ENCODE measurements at regions not wholly inside any gene's neighbourhood (a gene's known extent, or its start where the extent isn't known, plus 50 kb on each side); places are given as distances from the start of the nearest gene placed in this dataset.
A peak's percentile ranks its signal among the peaks of the same experiment; 100 is the strongest.
"Not testable (repeated sequence)": the region's sequence is repeated elsewhere in the genome, so short reads cannot be mapped to it uniquely, and the experiment has no call there.

DNA sequence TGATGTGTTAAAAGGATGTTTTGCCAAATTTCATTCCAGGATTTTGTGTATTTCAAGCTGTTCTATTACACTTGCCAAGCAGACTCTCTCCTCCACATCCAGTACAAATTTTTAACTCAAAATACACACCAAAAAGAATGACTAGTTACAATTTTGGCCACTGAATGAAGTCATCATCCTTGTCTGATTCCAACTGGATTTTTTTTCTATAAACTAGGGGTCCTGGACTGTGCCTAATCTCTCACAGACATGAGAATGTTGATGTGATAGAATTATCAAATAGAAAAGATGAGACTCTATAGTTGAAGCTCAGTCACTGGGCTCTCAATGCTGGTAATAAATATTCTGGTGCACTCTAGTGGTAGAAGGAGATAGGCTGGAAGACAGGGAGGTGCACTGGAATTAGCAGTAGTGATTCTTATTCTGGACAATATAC, 85.8 kb downstream of the FANCF start:
- Histone ChIP-seq H3K27me3 (ENCODE audit: control insufficient read depth, insufficient read depth, low read length) (no peaks in the 10 kb centered on the region), H3K4me1 (ENCODE audit: control insufficient read depth, insufficient read depth, low read length) (no peaks in the 10 kb centered on the region)
- peak in 1 of 2 donors; percentile 3 for DNase-seq

DNA sequence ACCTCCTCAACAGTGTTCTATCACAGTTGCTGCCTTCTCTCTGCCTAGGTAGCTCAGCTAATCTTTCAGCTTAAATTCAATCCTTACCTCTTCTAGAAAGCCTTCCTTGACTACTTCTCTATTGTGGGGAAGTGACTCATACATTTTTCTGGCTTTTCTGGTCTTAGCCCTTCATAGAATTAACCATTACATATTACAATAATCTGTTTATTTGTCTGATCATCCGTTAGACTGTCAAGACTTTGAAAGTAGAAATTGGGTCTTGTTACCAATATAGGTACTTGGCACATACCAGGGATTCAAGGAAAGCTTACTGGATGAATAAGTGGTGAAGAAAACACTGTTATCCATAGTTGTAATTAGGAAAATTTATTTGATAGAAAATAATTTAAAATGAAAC, 89.6 kb downstream of the FANCF start:
- H3K27me3 ChIP-seq (ENCODE audit: control insufficient read depth, insufficient read depth, low read length) = no peaks in the 10 kb centered on the region
- no peak overlapping the region for H3K27ac ChIP-seq (ENCODE audit: low read length)
- H3K9me3 ChIP-seq (ENCODE audit: control insufficient read depth, low read depth, low read length) = no peaks in the 10 kb centered on the region
- H3K4me1 ChIP-seq (ENCODE audit: control insufficient read depth, insufficient read depth, low read length) = no peaks in the 10 kb centered on the region
- H3K36me3 ChIP-seq (ENCODE audit: control insufficient read depth, insufficient read depth, low read length) = no peaks in the 10 kb centered on the region
- no peak for DNase-seq
- WGBS (ENCODE audit: insufficient coverage, low lambda C conversion rate) = no CpG with 5 or more reads among the region's 1 CpG
- no peak overlapping the region for H3K4me3 ChIP-seq (ENCODE audit: low read length)

More for the DNA sequence above, 85.8 kb downstream of the FANCF start:
- H3K9me3 ChIP-seq (ENCODE audit: control insufficient read depth, low read depth, low read length) = no peaks in the 10 kb centered on the region
- H3K4me3 ChIP-seq (ENCODE audit: low read length) = no peak overlapping the region
- H3K27ac ChIP-seq (ENCODE audit: low read length) = no peak overlapping the region
- H3K36me3 ChIP-seq (ENCODE audit: control insufficient read depth, insufficient read depth, low read length) = no peaks in the 10 kb centered on the region

DNA sequence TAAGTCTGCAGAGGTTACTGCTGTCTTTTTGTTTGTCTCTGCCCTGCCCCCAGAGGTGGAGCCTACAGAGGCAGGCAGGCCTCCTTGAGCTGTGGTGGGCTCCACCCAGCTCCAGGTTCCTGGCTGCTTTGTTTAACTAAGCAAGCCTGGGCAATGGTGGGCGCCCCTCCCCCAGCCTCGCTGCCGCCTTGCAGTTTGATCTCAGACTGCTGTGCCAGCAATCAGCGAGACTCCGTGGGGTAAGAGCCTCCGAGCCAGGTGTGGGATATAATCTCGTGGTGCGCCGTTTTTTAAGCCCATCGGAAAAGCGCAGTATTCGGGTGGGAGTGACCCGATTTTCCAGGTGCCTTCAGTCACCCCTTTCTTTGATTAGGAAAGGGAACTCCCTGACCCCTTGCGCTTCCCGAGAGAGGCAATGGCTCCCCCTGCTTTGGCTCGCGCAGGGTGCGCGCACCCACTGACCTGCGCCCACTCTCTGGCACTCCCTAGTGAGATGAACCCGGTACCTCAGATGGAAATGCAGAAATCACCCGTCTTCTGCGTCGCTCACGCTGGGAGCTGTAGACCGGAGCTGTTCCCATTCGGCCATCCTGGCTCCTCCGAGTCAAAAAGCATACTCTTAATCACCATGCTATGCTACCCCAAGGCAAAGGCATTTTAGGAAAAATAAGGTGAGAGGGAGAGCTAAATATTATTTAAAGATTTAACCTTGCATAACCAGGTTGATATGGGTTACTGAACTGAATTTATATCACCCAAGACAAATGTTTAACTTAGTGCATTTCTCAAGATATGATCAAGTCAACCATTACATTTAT, 96.8 kb downstream of the FANCF start:
- H3K4me1 ChIP-seq (ENCODE audit: control insufficient read depth, insufficient read depth, low read length); H3K27ac ChIP-seq (ENCODE audit: low read length); DNase-seq; H3K9me3 ChIP-seq (ENCODE audit: control insufficient read depth, low read depth, low read length); H3K27me3 ChIP-seq (ENCODE audit: control insufficient read depth, insufficient read depth, low read length); H3K4me3 ChIP-seq (ENCODE audit: low read length); H3K36me3 ChIP-seq (ENCODE audit: control insufficient read depth, insufficient read depth, low read length): not testable (repeated sequence)
- WGBS (ENCODE audit: insufficient coverage, low lambda C conversion rate) = no CpG with 5 or more reads among the region's 28 CpGs

DNA sequence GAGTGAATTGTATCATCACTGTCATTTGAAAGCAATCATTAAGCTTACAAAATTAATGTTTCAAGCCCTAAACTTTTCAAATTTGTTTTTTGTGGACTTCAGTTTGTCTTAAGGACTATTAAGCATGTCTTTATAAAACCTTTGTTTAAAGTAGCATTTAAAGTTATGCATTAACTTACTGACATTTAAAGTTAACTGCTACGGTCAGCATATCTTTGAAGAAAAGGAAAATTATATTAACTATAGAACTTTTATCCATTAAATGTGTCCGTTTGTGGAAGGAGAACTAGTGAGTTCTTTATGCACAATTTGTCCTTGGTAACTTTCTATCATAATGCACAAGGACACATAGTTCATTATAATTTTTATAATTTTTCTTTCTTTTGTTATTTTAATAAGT, 103.4 kb downstream of the FANCF start:
- H3K27me3 ChIP-seq (ENCODE audit: control insufficient read depth, insufficient read depth, low read length) = no peaks in the 10 kb centered on the region
- no peaks in the 10 kb centered on the region for H3K9me3 ChIP-seq (ENCODE audit: control insufficient read depth, low read depth, low read length)
- H3K4me3 ChIP-seq (ENCODE audit: low read length) = no peak overlapping the region
- no peaks in the 10 kb centered on the region for H3K4me1 ChIP-seq (ENCODE audit: control insufficient read depth, insufficient read depth, low read length)
- H3K36me3 ChIP-seq (ENCODE audit: control insufficient read depth, insufficient read depth, low read length) = no peaks in the 10 kb centered on the region
- no peak for DNase-seq
- WGBS (ENCODE audit: insufficient coverage, low lambda C conversion rate) = 33% methylated on average over 1 of the region's 2 CpGs
- H3K27ac ChIP-seq (ENCODE audit: low read length) = no peak overlapping the region

DNA sequence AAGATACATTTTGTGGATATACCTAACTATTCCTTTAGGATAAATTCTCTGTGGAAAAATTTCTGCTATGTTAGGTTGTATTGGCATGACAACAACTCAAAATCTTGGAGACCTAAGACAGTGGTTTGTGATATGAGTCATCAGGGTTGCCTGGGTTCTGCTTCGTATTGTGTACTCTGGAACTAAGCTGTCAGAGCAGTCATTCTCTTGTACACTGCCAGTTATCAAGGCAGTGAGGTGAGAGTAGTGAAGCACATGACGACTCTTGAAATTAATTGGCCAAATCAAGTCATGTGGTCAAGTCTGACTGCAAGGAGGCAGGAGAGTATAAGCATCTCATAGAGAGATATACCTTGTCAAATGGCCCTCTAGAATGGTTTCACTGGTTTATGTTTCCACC, 104.4 kb downstream of the FANCF start:
- WGBS (ENCODE audit: insufficient coverage, low lambda C conversion rate) = no CpG with 5 or more reads among the region's 2 CpGs
- Histone ChIP-seq H3K27ac (ENCODE audit: low read length) (no peak overlapping the region), H3K36me3 (ENCODE audit: control insufficient read depth, insufficient read depth, low read length) (no peaks in the 10 kb centered on the region), H3K4me1 (ENCODE audit: control insufficient read depth, insufficient read depth, low read length) (no peaks in the 10 kb centered on the region), H3K27me3 (ENCODE audit: control insufficient read depth, insufficient read depth, low read length) (no peaks in the 10 kb centered on the region), H3K4me3 (ENCODE audit: low read length) (no peak overlapping the region), H3K9me3 (ENCODE audit: control insufficient read depth, low read depth, low read length) (no peaks in the 10 kb centered on the region)
- peak in 1 of 2 donors; percentile 45 for DNase-seq

GRCh38 chr11:22520521-22520920, 105.1 kb downstream of the FANCF start:
- Histone ChIP-seq H3K9me3 (ENCODE audit: control insufficient read depth, low read depth, low read length) (no peaks in the 10 kb centered on the region), H3K36me3 (ENCODE audit: control insufficient read depth, insufficient read depth, low read length) (no peaks in the 10 kb centered on the region), H3K27ac (ENCODE audit: low read length) (no peak overlapping the region), H3K27me3 (ENCODE audit: control insufficient read depth, insufficient read depth, low read length) (no peaks in the 10 kb centered on the region), H3K4me3 (ENCODE audit: low read length) (no peak overlapping the region), H3K4me1 (ENCODE audit: control insufficient read depth, insufficient read depth, low read length) (no peaks in the 10 kb centered on the region)
- DNase-seq = no peak

GRCh38 chr11:22518344-22518743, 107.3 kb downstream of the FANCF start:
- not testable (repeated sequence) for H3K36me3 ChIP-seq (ENCODE audit: control insufficient read depth, insufficient read depth, low read length); H3K27ac ChIP-seq (ENCODE audit: low read length); H3K4me1 ChIP-seq (ENCODE audit: control insufficient read depth, insufficient read depth, low read length); DNase-seq; H3K4me3 ChIP-seq (ENCODE audit: low read length); H3K9me3 ChIP-seq (ENCODE audit: control insufficient read depth, low read depth, low read length); H3K27me3 ChIP-seq (ENCODE audit: control insufficient read depth, insufficient read depth, low read length)
- WGBS (ENCODE audit: insufficient coverage, low lambda C conversion rate) = 100% methylated on average over 1 of the region's 2 CpGs

GRCh38 chr11:22516111-22516510, 109.5 kb downstream of the FANCF start:
- H3K4me3 ChIP-seq (ENCODE audit: low read length) = no peak overlapping the region
- no peaks in the 10 kb centered on the region for H3K9me3 ChIP-seq (ENCODE audit: control insufficient read depth, low read depth, low read length)
- no peaks in the 10 kb centered on the region for H3K27me3 ChIP-seq (ENCODE audit: control insufficient read depth, insufficient read depth, low read length)
- no peak overlapping the region for H3K27ac ChIP-seq (ENCODE audit: low read length)
- H3K36me3 ChIP-seq (ENCODE audit: control insufficient read depth, insufficient read depth, low read length) = no peaks in the 10 kb centered on the region
- no peaks in the 10 kb centered on the region for H3K4me1 ChIP-seq (ENCODE audit: control insufficient read depth, insufficient read depth, low read length)
- WGBS (ENCODE audit: insufficient coverage, low lambda C conversion rate) = 90% methylated on average over 2 of the region's 5 CpGs
- DNase-seq = no peak

DNA sequence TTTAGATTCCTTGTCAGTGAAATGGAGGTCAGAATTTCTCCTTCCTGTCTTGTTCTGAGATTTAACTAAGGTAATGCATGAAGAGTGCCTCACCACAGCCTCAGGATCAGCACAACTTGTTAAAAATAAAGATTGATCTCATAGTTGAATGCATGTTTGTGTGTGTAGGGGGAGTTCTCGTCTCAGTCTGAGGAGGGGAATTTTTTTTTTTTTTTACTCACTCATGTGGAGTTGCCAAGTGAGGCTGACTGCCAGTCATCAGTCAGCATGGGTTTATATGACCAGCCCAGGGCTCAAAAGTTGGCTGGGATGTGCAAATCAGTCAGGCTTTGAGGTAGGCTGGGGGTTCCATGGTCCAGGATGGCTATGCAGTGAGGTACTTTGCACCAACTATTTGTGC, 113.2 kb downstream of the FANCF start:
- no peak overlapping the region for H3K27ac ChIP-seq (ENCODE audit: low read length)
- H3K27me3 ChIP-seq (ENCODE audit: control insufficient read depth, insufficient read depth, low read length) = no peaks in the 10 kb centered on the region
- H3K9me3 ChIP-seq (ENCODE audit: control insufficient read depth, low read depth, low read length) = no peaks in the 10 kb centered on the region
- whole genome bisulfite sequencing (ENCODE audit: insufficient coverage, low lambda C conversion rate) = 50% methylated on average over 1 of the region's 1 CpG
- H3K4me1 ChIP-seq (ENCODE audit: control insufficient read depth, insufficient read depth, low read length) = no peaks in the 10 kb centered on the region
- H3K4me3 ChIP-seq (ENCODE audit: low read length) = no peak overlapping the region
- DNase-seq = no peak
- H3K36me3 ChIP-seq (ENCODE audit: control insufficient read depth, insufficient read depth, low read length) = no peaks in the 10 kb centered on the region

GRCh38 chr11:22510741-22511140, 114.9 kb downstream of the FANCF start:
- DNase-seq = no peak
- Histone ChIP-seq H3K36me3 (ENCODE audit: control insufficient read depth, insufficient read depth, low read length) (no peaks in the 10 kb centered on the region), H3K4me1 (ENCODE audit: control insufficient read depth, insufficient read depth, low read length) (no peaks in the 10 kb centered on the region), H3K27ac (ENCODE audit: low read length) (no peak overlapping the region), H3K4me3 (ENCODE audit: low read length) (no peak overlapping the region), H3K9me3 (ENCODE audit: control insufficient read depth, low read depth, low read length) (no peaks in the 10 kb centered on the region), H3K27me3 (ENCODE audit: control insufficient read depth, insufficient read depth, low read length) (no peaks in the 10 kb centered on the region)
- no CpG with 5 or more reads among the region's 2 CpGs for WGBS (ENCODE audit: insufficient coverage, low lambda C conversion rate)

GRCh38 chr11:22510010-22510409, 115.6 kb downstream of the FANCF start:
- Histone ChIP-seq H3K27me3 (ENCODE audit: control insufficient read depth, insufficient read depth, low read length) (no peaks in the 10 kb centered on the region), H3K36me3 (ENCODE audit: control insufficient read depth, insufficient read depth, low read length) (no peaks in the 10 kb centered on the region), H3K4me1 (ENCODE audit: control insufficient read depth, insufficient read depth, low read length) (no peaks in the 10 kb centered on the region), H3K27ac (ENCODE audit: low read length) (no peak overlapping the region), H3K9me3 (ENCODE audit: control insufficient read depth, low read depth, low read length) (no peaks in the 10 kb centered on the region), H3K4me3 (ENCODE audit: low read length) (no peak overlapping the region)
- WGBS (ENCODE audit: insufficient coverage, low lambda C conversion rate) = 100% methylated on average over 1 of the region's 2 CpGs
- no peak for DNase-seq

All from large intestine (tissue), 3 donors.